ENCODE measurements at regions not wholly inside any gene's neighbourhood (a gene's known extent, or its start where the extent isn't known, plus 50 kb on each side); places are given as distances from the start of the nearest gene placed in this dataset.

- no peak for TF ChIP-seq CTCF (IDR thresholded peaks at IDR 0.05; ENCODE audit: low read depth, low read length, missing control alignments)
- no peak for DNase-seq (ENCODE audit: extremely low read depth, low read depth)
These were observed 151.1 kb upstream of the ADGRL3 start for GRCh38 chr4:61049018-61049417.

DNA sequence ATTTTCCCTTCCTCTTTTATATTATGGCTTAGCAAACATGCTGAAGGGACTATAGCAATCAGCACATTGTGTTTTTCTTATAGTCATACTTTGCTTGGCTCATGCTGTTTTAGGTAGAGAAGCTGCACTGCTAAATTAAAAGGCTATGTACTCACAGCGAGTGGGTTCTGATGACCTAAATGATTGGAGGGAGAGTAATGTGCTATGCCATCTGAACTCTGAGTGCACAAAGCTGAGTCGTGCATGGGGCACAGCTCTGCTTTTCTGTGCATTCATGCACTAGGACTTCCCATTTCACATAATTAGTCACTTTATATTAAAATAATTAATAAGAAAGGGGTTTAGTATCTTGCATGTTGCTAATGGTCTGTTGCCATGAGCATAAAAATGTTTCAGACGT, 132.7 kb upstream of the ADGRL3 start:
- no peak for TF ChIP-seq CTCF (IDR thresholded peaks at IDR 0.05; ENCODE audit: low read depth, low read length, missing control alignments)
- no peak overlapping the region for H3K4me3 ChIP-seq (replicated peaks; ENCODE audit: low read depth, low read length)
- DNase-seq (ENCODE audit: extremely low read depth, low read depth), result no peak

More at GRCh38 chr4:61049018-61049417, 151.1 kb upstream of the ADGRL3 start:
- H3K4me3 ChIP-seq (replicated peaks; ENCODE audit: low read depth, low read length), result no peak overlapping the region

DNA sequence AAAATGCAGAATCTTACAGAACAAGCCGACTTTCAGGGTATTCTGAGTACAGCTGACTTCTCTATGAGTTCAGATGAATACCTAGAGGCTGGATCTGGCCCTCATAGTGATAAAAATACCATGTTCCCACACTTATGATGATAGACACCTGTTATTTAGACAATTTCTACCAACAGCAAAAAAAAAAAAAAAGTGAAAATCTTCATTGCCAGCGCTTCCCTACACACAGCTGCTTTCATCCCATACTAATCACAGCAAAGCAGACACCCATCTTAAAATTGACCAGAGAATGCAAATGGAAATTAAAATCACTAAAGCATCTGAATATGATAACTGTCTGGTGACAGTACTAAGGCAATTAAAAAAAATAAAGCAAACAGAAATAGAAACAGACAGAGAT, 132.1 kb upstream of the ADGRL3 start:
- no peak for DNase-seq (ENCODE audit: extremely low read depth, low read depth)
- no peak overlapping the region for H3K4me3 ChIP-seq (replicated peaks; ENCODE audit: low read depth, low read length)
- no peak for TF ChIP-seq CTCF (IDR thresholded peaks at IDR 0.05; ENCODE audit: low read depth, low read length, missing control alignments)

- no peak overlapping the region for H3K4me3 ChIP-seq (replicated peaks; ENCODE audit: low read depth, low read length)
- no peak for DNase-seq (ENCODE audit: extremely low read depth, low read depth)
- no peak for TF ChIP-seq CTCF (IDR thresholded peaks at IDR 0.05; ENCODE audit: low read depth, low read length, missing control alignments)
These were observed 131.4 kb upstream of the ADGRL3 start for GRCh38 chr4:61068745-61069144.

GRCh38 chr4:61070269-61070668, 129.9 kb upstream of the ADGRL3 start:
- no peak for DNase-seq (ENCODE audit: extremely low read depth, low read depth)
- H3K4me3 ChIP-seq (replicated peaks; ENCODE audit: low read depth, low read length), result no peak overlapping the region
- TF ChIP-seq CTCF (IDR thresholded peaks at IDR 0.05; ENCODE audit: low read depth, low read length, missing control alignments), result no peak

DNA sequence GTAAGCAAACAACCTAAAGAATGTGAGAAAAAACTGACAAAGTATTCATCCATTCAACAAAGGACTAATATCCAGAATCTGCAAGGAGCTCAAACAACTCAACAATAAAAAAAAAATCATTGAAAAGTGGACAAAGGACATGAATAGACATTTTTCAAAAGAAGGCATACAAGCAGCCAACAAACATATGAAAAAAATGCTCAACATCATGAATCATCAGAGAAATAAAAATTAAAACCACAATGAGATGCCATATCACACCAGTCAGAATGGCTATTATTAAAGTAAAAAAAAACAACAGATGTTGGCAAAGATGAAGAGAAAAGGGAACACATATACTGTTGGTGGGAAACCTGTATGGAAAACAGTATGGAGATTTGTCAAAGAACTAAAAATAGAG, 120.7 kb upstream of the ADGRL3 start:
- TF ChIP-seq CTCF (IDR thresholded peaks at IDR 0.05; ENCODE audit: low read depth, low read length, missing control alignments), result no peak
- H3K4me3 ChIP-seq (replicated peaks; ENCODE audit: low read depth, low read length), result no peak overlapping the region
- no peak for DNase-seq (ENCODE audit: extremely low read depth, low read depth)

GRCh38 chr4:61079976-61080375, 120.2 kb upstream of the ADGRL3 start:
- no peak overlapping the region for H3K4me3 ChIP-seq (replicated peaks; ENCODE audit: low read depth, low read length)
- TF ChIP-seq CTCF (IDR thresholded peaks at IDR 0.05; ENCODE audit: low read depth, low read length, missing control alignments), result no peak
- no peak for DNase-seq (ENCODE audit: extremely low read depth, low read depth)
